GM20000 (cell line): ENCODE measurements at regions not wholly inside any gene's neighbourhood (a gene's known extent, or its start where the extent isn't known, plus 50 kb on each side); places are given as distances from the start of the nearest gene placed in this dataset.

ENCODE experiments used
- DNase-seq: peaks from one replicate; pipeline ENCODE4 v3.0.0; 2012; ENCODE audit warnings: low spot score
- TF ChIP-seq, protein P1 (sequence below): IDR thresholded peaks from 2 replicates; pipeline ENCODE4 v1.5.1; 2012; ENCODE audit warnings: mild to moderate bottlenecking, control low read depth; ENCODE audit errors: extremely low read depth, missing control alignments

GRCh38 chr2:64391940-64392339, 62.0 kb upstream of the LGALSL start:
- TF ChIP-seq, protein P1, sequence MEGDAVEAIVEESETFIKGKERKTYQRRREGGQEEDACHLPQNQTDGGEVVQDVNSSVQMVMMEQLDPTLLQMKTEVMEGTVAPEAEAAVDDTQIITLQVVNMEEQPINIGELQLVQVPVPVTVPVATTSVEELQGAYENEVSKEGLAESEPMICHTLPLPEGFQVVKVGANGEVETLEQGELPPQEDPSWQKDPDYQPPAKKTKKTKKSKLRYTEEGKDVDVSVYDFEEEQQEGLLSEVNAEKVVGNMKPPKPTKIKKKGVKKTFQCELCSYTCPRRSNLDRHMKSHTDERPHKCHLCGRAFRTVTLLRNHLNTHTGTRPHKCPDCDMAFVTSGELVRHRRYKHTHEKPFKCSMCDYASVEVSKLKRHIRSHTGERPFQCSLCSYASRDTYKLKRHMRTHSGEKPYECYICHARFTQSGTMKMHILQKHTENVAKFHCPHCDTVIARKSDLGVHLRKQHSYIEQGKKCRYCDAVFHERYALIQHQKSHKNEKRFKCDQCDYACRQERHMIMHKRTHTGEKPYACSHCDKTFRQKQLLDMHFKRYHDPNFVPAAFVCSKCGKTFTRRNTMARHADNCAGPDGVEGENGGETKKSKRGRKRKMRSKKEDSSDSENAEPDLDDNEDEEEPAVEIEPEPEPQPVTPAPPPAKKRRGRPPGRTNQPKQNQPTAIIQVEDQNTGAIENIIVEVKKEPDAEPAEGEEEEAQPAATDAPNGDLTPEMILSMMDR, result no peak
- no peak for DNase-seq

DNA sequence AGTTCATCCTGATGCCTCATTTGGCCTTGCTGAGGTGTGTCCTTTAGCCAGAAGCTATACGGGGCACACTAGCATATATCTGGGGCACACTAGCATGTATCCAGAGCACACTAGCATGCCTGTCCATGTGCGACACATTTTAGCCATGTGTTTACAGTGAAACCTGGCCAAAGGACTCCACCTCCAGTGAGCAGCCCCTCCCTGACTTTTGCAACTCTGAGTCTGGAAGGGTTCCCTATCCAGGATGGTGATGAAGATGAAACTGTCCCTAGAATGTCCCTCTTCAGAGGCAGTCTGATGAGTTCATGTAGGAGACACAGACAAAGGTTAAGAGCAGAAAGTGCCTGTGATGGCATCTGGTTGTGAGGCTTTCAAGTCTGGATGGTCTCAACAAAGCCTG, 61.4 kb upstream of the LGALSL start:
- no peak for DNase-seq

GRCh38 chr2:64393383-64394010, 60.5 kb upstream of the LGALSL start:
- TF ChIP-seq, protein P1, result no peak
- no peak for DNase-seq

More for the DNA sequence above, 61.4 kb upstream of the LGALSL start:
- TF ChIP-seq, protein P1, result no peak

GRCh38 chr2:64394153-64394552, 59.8 kb upstream of the LGALSL start:
- TF ChIP-seq, protein P1, result no peak
- no peak for DNase-seq

GRCh38 chr2:64396001-64396400, 58.0 kb upstream of the LGALSL start:
- DNase-seq, result no peak
- TF ChIP-seq, protein P1, result no peak

DNA sequence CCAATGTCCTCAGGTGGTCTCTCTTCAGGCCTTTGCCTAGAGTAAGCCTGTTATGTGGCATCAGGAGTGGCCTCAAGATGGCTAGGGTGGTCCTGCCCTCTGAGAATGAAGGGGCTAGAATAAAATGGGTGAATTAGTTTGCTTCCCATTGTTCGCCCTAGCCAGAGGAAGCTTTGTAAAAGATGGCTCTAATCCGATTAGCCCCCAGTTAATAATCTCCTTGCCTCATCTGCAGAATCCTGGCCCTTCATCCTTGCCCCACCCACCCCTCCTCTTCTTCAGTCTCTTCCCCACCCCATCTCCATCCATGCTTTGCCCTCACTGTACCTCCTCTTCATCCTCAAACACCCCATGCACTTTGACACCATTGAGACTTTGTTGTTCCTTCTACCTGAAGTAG, 57.4 kb upstream of the LGALSL start:
- TF ChIP-seq, protein P1, result no peak

DNA sequence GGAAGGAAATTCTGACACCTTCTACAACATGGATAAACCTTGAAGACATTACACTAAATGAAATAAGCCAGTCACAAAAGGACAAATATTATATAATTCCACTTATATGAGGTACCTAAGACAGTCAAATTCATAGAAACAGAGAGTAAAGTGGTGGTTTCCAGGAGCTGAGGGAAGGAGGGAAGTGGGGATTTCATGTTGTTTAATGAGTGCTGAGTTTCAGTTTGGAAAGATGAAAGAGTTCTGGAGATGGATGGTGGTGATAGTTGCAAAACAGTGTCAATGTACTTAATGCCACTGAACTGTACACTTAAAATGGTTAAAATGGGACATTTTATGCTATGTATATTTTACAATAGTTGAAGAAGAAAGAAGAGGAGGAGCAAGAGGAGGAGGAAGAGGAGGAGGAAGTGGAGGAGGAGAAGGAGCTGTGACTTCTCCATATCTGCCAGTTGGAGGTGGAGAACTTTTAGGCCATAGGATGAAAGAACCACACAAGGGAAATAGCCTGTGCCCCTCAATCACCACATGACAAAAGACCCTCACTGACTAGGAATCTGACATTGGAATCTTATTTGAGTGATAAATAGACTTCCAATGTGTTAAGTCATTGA, 55.3 kb upstream of the LGALSL start:
- DNase-seq, result no peak
- TF ChIP-seq, protein P1, result no peak

More for the DNA sequence above, 57.4 kb upstream of the LGALSL start:
- DNase-seq, result no peak
